C4-2B (cell line): ENCODE measurements at regions not wholly inside any gene's neighbourhood (a gene's known extent, or its start where the extent isn't known, plus 50 kb on each side); places are given as distances from the start of the nearest gene placed in this dataset.

Experiments
- H3K27ac ChIP-seq: fragments of 450-650 bp; 2 replicates; pipeline ENCODE4 v1.5.1; 2017
- CTCF ChIP-seq: fragments of 450-650 bp; conservative IDR thresholded peaks from 2 replicates; pipeline ENCODE4 v1.5.1; 2017; ENCODE audit warnings: mild to moderate bottlenecking
- ZFX ChIP-seq: fragments of 450-650 bp; IDR thresholded peaks from 2 replicates; pipeline ENCODE4 v1.6.1; 2017

- TF ChIP-seq ZFX (no peak), CTCF (no peak)
- H3K27ac ChIP-seq, result no peak overlapping the region
Observed at GRCh38 chr4:24645765-24646550, 61.6 kb upstream of the DHX15 start.

- no peak overlapping the region for H3K27ac ChIP-seq
- TF ChIP-seq CTCF (no peak), ZFX (no peak)
Observed at GRCh38 chr4:24646798-24647460, 62.6 kb upstream of the DHX15 start.

GRCh38 chr4:24650849-24651640, 66.7 kb upstream of the DHX15 start:
- H3K27ac ChIP-seq, result no peak overlapping the region
- TF ChIP-seq CTCF, result no peak
- TF ChIP-seq ZFX, result no peak

GRCh38 chr4:24655326-24655725, 71.0 kb upstream of the DHX15 start:
- TF ChIP-seq ZFX (no peak), CTCF (no peak)
- no peak overlapping the region for H3K27ac ChIP-seq

- H3K27ac ChIP-seq, result no peak overlapping the region
- TF ChIP-seq CTCF, result no peak
- no peak for TF ChIP-seq ZFX
Observed at GRCh38 chr4:24655971-24656370, 71.6 kb upstream of the DHX15 start.

GRCh38 chr4:24656906-24657305, 72.6 kb upstream of the DHX15 start:
- no peak overlapping the region for H3K27ac ChIP-seq

More at GRCh38 chr4:24656906-24657305, 72.6 kb upstream of the DHX15 start:
- TF ChIP-seq CTCF (no peak), ZFX (no peak)
